ENCODE measurements at regions not wholly inside any gene's neighbourhood (a gene's known extent, or its start where the extent isn't known, plus 50 kb on each side); places are given as distances from the start of the nearest gene placed in this dataset.

GRCh38 chr4:133637161-133637560 lies 488.1 kb downstream of the PCDH10 start:
- no peak for TF ChIP-seq CTCF (IDR thresholded peaks at IDR 0.05; ENCODE audit: unreplicated experiment)
- Mint-ChIP-seq H3K9me3 (ENCODE audit: low read depth, unreplicated experiment) (no peaks in the 10 kb centered on the region), H3K4me1 (ENCODE audit: low read depth, unreplicated experiment) (no peaks in the 10 kb centered on the region), H3K27ac (ENCODE audit: unreplicated experiment) (no peak overlapping the region), H3K36me3 (ENCODE audit: insufficient read depth, unreplicated experiment) (no peaks in the 10 kb centered on the region), H3K4me3 (ENCODE audit: low read depth, unreplicated experiment) (no peak overlapping the region), H3K27me3 (ENCODE audit: unreplicated experiment) (no peaks in the 10 kb centered on the region)
- CTCF ChIA-PET: no interaction called here
- no TSS peak for BruUV-seq (replicated peaks)
- no peak for DNase-seq
- intact Hi-C loops (cut with micrococcal nuclease; ENCODE audit: unreplicated experiment): no loop called here

- no TSS peak for BruUV-seq (replicated peaks)
- no peaks in the 10 kb centered on the region for H3K36me3 Mint-ChIP-seq (ENCODE audit: insufficient read depth, unreplicated experiment)
- no peak for TF ChIP-seq CTCF (IDR thresholded peaks at IDR 0.05; ENCODE audit: unreplicated experiment)
Observed at GRCh38 chr4:133624744-133625143, 475.6 kb downstream of the PCDH10 start.

GRCh38 chr4:133623847-133624246 lies 474.8 kb downstream of the PCDH10 start:
- no peaks in the 10 kb centered on the region for H3K9me3 Mint-ChIP-seq (ENCODE audit: low read depth, unreplicated experiment)
- DNase-seq: no peak
- BruUV-seq (replicated peaks): no TSS peak
- no peaks in the 10 kb centered on the region for H3K27me3 Mint-ChIP-seq (ENCODE audit: unreplicated experiment)
- TF ChIP-seq CTCF (IDR thresholded peaks at IDR 0.05; ENCODE audit: unreplicated experiment): no peak
- no peak overlapping the region for H3K4me3 Mint-ChIP-seq (ENCODE audit: low read depth, unreplicated experiment)
- no peaks in the 10 kb centered on the region for H3K36me3 Mint-ChIP-seq (ENCODE audit: insufficient read depth, unreplicated experiment)
- CTCF ChIA-PET: interaction anchor here (0.7 kb wide), 1 partner anchor 40 kb away, joined by 4 read pairs; no protein-coding TSS in a partner anchor
- no peaks in the 10 kb centered on the region for H3K4me1 Mint-ChIP-seq (ENCODE audit: low read depth, unreplicated experiment)
- H3K27ac Mint-ChIP-seq (ENCODE audit: unreplicated experiment): no peak overlapping the region
- intact Hi-C loops (cut with micrococcal nuclease; ENCODE audit: unreplicated experiment): no loop called here

More at GRCh38 chr4:133624744-133625143, 475.6 kb downstream of the PCDH10 start:
- H3K27ac Mint-ChIP-seq (ENCODE audit: unreplicated experiment): peak overlapping the region; percentile 27
- no peak overlapping the region for H3K4me3 Mint-ChIP-seq (ENCODE audit: low read depth, unreplicated experiment)
- no peaks in the 10 kb centered on the region for H3K4me1 Mint-ChIP-seq (ENCODE audit: low read depth, unreplicated experiment)
- peak; percentile 1 for DNase-seq
- intact Hi-C loops (cut with micrococcal nuclease; ENCODE audit: unreplicated experiment): no loop called here
- H3K27me3 Mint-ChIP-seq (ENCODE audit: unreplicated experiment): no peaks in the 10 kb centered on the region
- CTCF ChIA-PET: no interaction called here
- no peaks in the 10 kb centered on the region for H3K9me3 Mint-ChIP-seq (ENCODE audit: low read depth, unreplicated experiment)

- intact Hi-C loops (cut with micrococcal nuclease; ENCODE audit: unreplicated experiment): no loop called here
- H3K4me3 Mint-ChIP-seq (ENCODE audit: low read depth, unreplicated experiment): no peak overlapping the region
- no peak for DNase-seq
- peaks cover under 1% of the 10 kb centered on the region for H3K9me3 Mint-ChIP-seq (ENCODE audit: low read depth, unreplicated experiment)
- TF ChIP-seq CTCF (IDR thresholded peaks at IDR 0.05; ENCODE audit: unreplicated experiment): no peak
- H3K27ac Mint-ChIP-seq (ENCODE audit: unreplicated experiment): no peak overlapping the region
- H3K4me1 Mint-ChIP-seq (ENCODE audit: low read depth, unreplicated experiment): no peaks in the 10 kb centered on the region
- BruUV-seq (replicated peaks): no TSS peak
- H3K36me3 Mint-ChIP-seq (ENCODE audit: insufficient read depth, unreplicated experiment): no peaks in the 10 kb centered on the region
- H3K27me3 Mint-ChIP-seq (ENCODE audit: unreplicated experiment): no peaks in the 10 kb centered on the region
- CTCF ChIA-PET: no interaction called here
Observed at GRCh38 chr4:133621628-133622027, 472.5 kb downstream of the PCDH10 start.

Data from Calu3 (cell line).